Astrocyte (in vitro differentiated cells and primary cell): ENCODE measurements at regions not wholly inside any gene's neighbourhood (a gene's known extent, or its start where the extent isn't known, plus 50 kb on each side); places are given as distances from the start of the nearest gene placed in this dataset.

Experiments
- DNase-seq: peaks from one replicate; pipeline ENCODE4 v3.0.0-alpha.2; 2010; ENCODE audit warnings: low read depth
- FAIRE-seq: peaks from 2 replicates; lab custom pipeline; 2011; peaks lifted over from hg19 to GRCh38; lab: Jason Lieb, UNC
- H2AFZ ChIP-seq: 2 replicates; pipeline ENCODE4 v1.6.0; 2012; ENCODE audit warnings: low read depth, low read length, inconsistent platforms
- H3K27ac ChIP-seq: 2 replicates; pipeline ENCODE4 v1.5.1; 2011; ENCODE audit warnings: low read depth, low read length, inconsistent platforms
- H3K27me3 ChIP-seq: 2 replicates; pipeline ENCODE4 v1.6.0; 2011; ENCODE audit warnings: low read length, inconsistent platforms; ENCODE audit not compliant: insufficient read depth
- H3K36me3 ChIP-seq: 2 replicates; pipeline ENCODE4 v1.5.1; 2011; ENCODE audit warnings: low read length, inconsistent platforms; ENCODE audit not compliant: insufficient read depth
- H3K4me1 ChIP-seq: 2 replicates; pipeline ENCODE4 v1.5.1; 2011; ENCODE audit warnings: low read length, inconsistent platforms; ENCODE audit not compliant: insufficient read depth
- H3K4me2 ChIP-seq: 2 replicates; pipeline ENCODE4 v1.6.0; 2012; ENCODE audit warnings: low read length, inconsistent platforms
- H3K4me3 ChIP-seq: 2 replicates; pipeline ENCODE4 v1.5.1; 2011; ENCODE audit warnings: low read depth, mild to moderate bottlenecking, low read length, inconsistent platforms; ENCODE audit not compliant: insufficient read depth
- H3K79me2 ChIP-seq: 2 replicates; pipeline ENCODE4 v1.6.0; 2012; ENCODE audit warnings: mild to moderate bottlenecking, low read length, inconsistent platforms; ENCODE audit not compliant: insufficient read depth
- H3K9ac ChIP-seq: 2 replicates; pipeline ENCODE4 v1.6.0; 2012; ENCODE audit warnings: mild to moderate bottlenecking, low read length, inconsistent platforms
- H3K9me3 ChIP-seq: 2 replicates; pipeline ENCODE4 v1.5.1; 2012; ENCODE audit warnings: low read depth, mild to moderate bottlenecking, low read length, inconsistent platforms; ENCODE audit not compliant: insufficient read depth
- H4K20me1 ChIP-seq: 2 replicates; pipeline ENCODE4 v1.6.0; 2012; ENCODE audit warnings: low read length, inconsistent platforms; ENCODE audit not compliant: insufficient read depth
- H3K27ac Mint-ChIP-seq: one replicate; pipeline ENCODE4 v1.8.0; 2021; ENCODE audit warnings: mild to moderate bottlenecking, mixed read lengths; ENCODE audit not compliant: unreplicated experiment
- H3K27me3 Mint-ChIP-seq: one replicate; pipeline ENCODE4 v1.8.0; 2021; ENCODE audit warnings: low read depth, mixed read lengths; ENCODE audit not compliant: unreplicated experiment
- H3K36me3 Mint-ChIP-seq: one replicate; pipeline ENCODE4 v1.8.0; 2021; ENCODE audit warnings: low read depth, mixed read lengths; ENCODE audit not compliant: unreplicated experiment
- H3K4me1 Mint-ChIP-seq: one replicate; pipeline ENCODE4 v1.8.0; 2021; ENCODE audit warnings: low read depth, mixed read lengths; ENCODE audit not compliant: unreplicated experiment
- H3K4me3 Mint-ChIP-seq: one replicate; pipeline ENCODE4 v1.8.0; 2021; ENCODE audit warnings: mild to moderate bottlenecking, moderate library complexity, mixed read lengths; ENCODE audit not compliant: unreplicated experiment
- H3K9me3 Mint-ChIP-seq: one replicate; pipeline ENCODE4 v1.8.0; 2021; ENCODE audit warnings: mild to moderate bottlenecking, mixed read lengths; ENCODE audit not compliant: unreplicated experiment
- CTCF ChIP-seq: IDR thresholded peaks from 2 replicates; pipeline ENCODE4 v1.5.1; 2011; ENCODE audit warnings: low read depth, mild to moderate bottlenecking, inconsistent platforms, low read length, moderate library complexity; ENCODE audit not compliant: insufficient read depth
- EZH2 ChIP-seq: IDR thresholded peaks from 2 replicates; pipeline ENCODE4 v1.6.1; 2012; ENCODE audit warnings: mild to moderate bottlenecking, low read length, inconsistent platforms; ENCODE audit not compliant: insufficient read depth

- Mint-ChIP-seq H3K4me1 (no peaks in the 10 kb centered on the region), H3K27ac (no peak overlapping the region), H3K36me3 (no peaks in the 10 kb centered on the region), H3K4me3 (no peak overlapping the region), H3K27me3 (no peaks in the 10 kb centered on the region), H3K9me3 (no peaks in the 10 kb centered on the region)
- Histone ChIP-seq H2AFZ (no peak overlapping the region), H3K9ac (no peak overlapping the region), H3K79me2 (no peaks in the 10 kb centered on the region), H3K27ac (no peak overlapping the region), H3K27me3 (no peaks in the 10 kb centered on the region), H4K20me1 (no peaks in the 10 kb centered on the region), H3K4me2 (no peak overlapping the region), H3K4me3 (no peak overlapping the region), H3K9me3 (no peaks in the 10 kb centered on the region), H3K4me1 (no peaks in the 10 kb centered on the region), H3K36me3 (no peaks in the 10 kb centered on the region)
- DNase-seq (no peak), FAIRE-seq (no peak)
- TF ChIP-seq EZH2: no peak
- TF ChIP-seq CTCF: no peak
These were observed 1493.7 kb downstream of the AMY1C start for GRCh38 chr1:105243411-105243810.

- Histone ChIP-seq H3K9me3 (no peaks in the 10 kb centered on the region), H4K20me1 (no peaks in the 10 kb centered on the region), H3K27ac (no peak overlapping the region), H3K27me3 (no peaks in the 10 kb centered on the region), H3K79me2 (no peaks in the 10 kb centered on the region), H3K9ac (no peak overlapping the region), H3K4me1 (no peaks in the 10 kb centered on the region), H3K4me3 (no peak overlapping the region), H2AFZ (no peak overlapping the region), H3K36me3 (no peaks in the 10 kb centered on the region), H3K4me2 (no peak overlapping the region)
- DNase-seq (no peak), FAIRE-seq (no peak)
- Mint-ChIP-seq H3K27ac (no peak overlapping the region), H3K4me1 (no peaks in the 10 kb centered on the region), H3K4me3 (no peak overlapping the region), H3K27me3 (no peaks in the 10 kb centered on the region), H3K9me3 (no peaks in the 10 kb centered on the region), H3K36me3 (no peaks in the 10 kb centered on the region)
- TF ChIP-seq EZH2 (no peak), CTCF (no peak)
These were observed 1494.3 kb downstream of the AMY1C start for GRCh38 chr1:105243969-105244368.

- H3K4me1 Mint-ChIP-seq: no peaks in the 10 kb centered on the region
- TF ChIP-seq CTCF (no peak), EZH2 (no peak)
- H3K4me2 ChIP-seq: no peak overlapping the region
- no peaks in the 10 kb centered on the region for H3K36me3 Mint-ChIP-seq
- H3K27me3 Mint-ChIP-seq: no peaks in the 10 kb centered on the region
- no peak overlapping the region for H2AFZ ChIP-seq
- H3K9ac ChIP-seq: no peak overlapping the region
- H3K9me3 ChIP-seq: no peaks in the 10 kb centered on the region
- no peaks in the 10 kb centered on the region for H4K20me1 ChIP-seq
- DNase-seq (no peak), FAIRE-seq (no peak)
- no peaks in the 10 kb centered on the region for H3K36me3 ChIP-seq
- H3K27me3 ChIP-seq: no peaks in the 10 kb centered on the region
- no peak overlapping the region for H3K4me3 Mint-ChIP-seq
- no peak overlapping the region for H3K27ac ChIP-seq
- H3K4me1 ChIP-seq: no peaks in the 10 kb centered on the region
- H3K4me3 ChIP-seq: no peak overlapping the region
- no peak overlapping the region for H3K27ac Mint-ChIP-seq
- H3K79me2 ChIP-seq: no peaks in the 10 kb centered on the region
- H3K9me3 Mint-ChIP-seq: no peaks in the 10 kb centered on the region
These were observed 1505.2 kb downstream of the AMY1C start for GRCh38 chr1:105254906-105255305.
